Liver (tissue), 8 donors: ENCODE measurements at regions not wholly inside any gene's neighbourhood (a gene's known extent, or its start where the extent isn't known, plus 50 kb on each side); places are given as distances from the start of the nearest gene placed in this dataset.

Experiments used
- DNase-seq: peaks from one replicate; pipeline ENCODE4 v3.0.0-alpha.2; 2017; ENCODE audit warnings: low spot score
- H3K27ac ChIP-seq, 2 donors: one replicate each; pipeline ENCODE4 v1.7.0; 2013; ENCODE audit warnings: inconsistent platforms in 2 of 2, low read length in 2 of 2, control low read depth in 1 of 2, low read depth in 1 of 2, mild to moderate bottlenecking in 1 of 2
- H3K27me3 ChIP-seq, 4 donors: one replicate each; pipeline versions ENCODE4 v1.6.1 to v1.7.0; 2013; ENCODE audit warnings: low read length in 3 of 4, inconsistent platforms in 1 of 4, mild to moderate bottlenecking in 1 of 4, moderate library complexity in 1 of 4; ENCODE audit not compliant: control insufficient read depth in 4 of 4, insufficient read depth in 4 of 4
- H3K36me3 ChIP-seq, 4 donors: one replicate each; pipeline versions ENCODE4 v1.6.1 to v1.7.0; 2013; ENCODE audit warnings: low read length in 3 of 4, mild to moderate bottlenecking in 3 of 4, low read depth in 1 of 4, moderate library complexity in 1 of 4; ENCODE audit not compliant: control insufficient read depth in 4 of 4, insufficient read depth in 3 of 4
- H3K4me1 ChIP-seq, 4 donors: one replicate each; pipeline versions ENCODE4 v1.6.1 to v1.7.0; 2013; ENCODE audit warnings: low read length in 3 of 4, mild to moderate bottlenecking in 3 of 4, moderate library complexity in 1 of 4; ENCODE audit not compliant: control insufficient read depth in 4 of 4, insufficient read depth in 4 of 4
- H3K4me3 ChIP-seq, 3 donors: one replicate each; pipeline versions ENCODE4 v1.6.1 to v1.7.0; 2013; ENCODE audit warnings: low read length in 3 of 3, control low read depth in 1 of 3, low read depth in 1 of 3, mild to moderate bottlenecking in 1 of 3
- H3K9ac ChIP-seq, 2 donors: one replicate each; pipeline ENCODE4 v1.7.0; 2013; ENCODE audit warnings: low read length in 2 of 2, mild to moderate bottlenecking in 2 of 2, moderate library complexity in 2 of 2, control low read depth in 1 of 2, low read depth in 1 of 2
- H3K9me3 ChIP-seq, 4 donors: one replicate each; pipeline versions ENCODE4 v1.6.1 to v1.7.0; 2013; ENCODE audit warnings: low read length in 3 of 4; ENCODE audit not compliant: control insufficient read depth in 4 of 4
- ATF3 ChIP-seq: IDR thresholded peaks from 2 replicates; pipeline ENCODE4 v1.6.1; 2016; ENCODE audit warnings: antibody characterized with exemption
- EGR1 ChIP-seq, 2 donors: IDR thresholded peaks; 2 replicates each; pipeline ENCODE4 v1.6.1; 2016 to 2018; ENCODE audit warnings: antibody characterized with exemption in 2 of 2, low read depth in 2 of 2
- FOXA1 ChIP-seq: IDR thresholded peaks from 2 replicates; pipeline ENCODE4 v1.6.1; 2016; ENCODE audit warnings: antibody characterized with exemption
- FOXA2 ChIP-seq: IDR thresholded peaks from 2 replicates; pipeline ENCODE4 v1.6.1; 2016; ENCODE audit warnings: antibody characterized with exemption
- GABPA ChIP-seq, 2 donors: IDR thresholded peaks in 1 of 2; conservative IDR thresholded peaks in 1 of 2; 2 replicates each; pipeline ENCODE4 v1.6.1; 2016; ENCODE audit warnings: antibody characterized with exemption in 2 of 2, mild to moderate bottlenecking in 1 of 2, moderate library complexity in 1 of 2
- HNF4A ChIP-seq, 2 donors: conservative IDR thresholded peaks; 2 replicates each; pipeline ENCODE4 v1.6.1; 2016; ENCODE audit warnings: antibody characterized with exemption in 2 of 2, mild to moderate bottlenecking in 2 of 2
- HNF4G ChIP-seq: IDR thresholded peaks from 2 replicates; pipeline ENCODE4 v1.6.1; 2016; ENCODE audit warnings: antibody characterized with exemption
- JUND ChIP-seq, 2 donors: IDR thresholded peaks; 2 replicates each; pipeline ENCODE4 v1.6.1; 2016; ENCODE audit warnings: antibody characterized with exemption in 2 of 2
- MAX ChIP-seq: IDR thresholded peaks from 2 replicates; pipeline ENCODE4 v1.6.1; 2016; ENCODE audit warnings: antibody characterized with exemption
- NR2F2 ChIP-seq: IDR thresholded peaks from 2 replicates; pipeline ENCODE4 v1.6.1; 2016; ENCODE audit warnings: antibody characterized with exemption
- RAD21 ChIP-seq, 2 donors: IDR thresholded peaks; 2 replicates each; pipeline ENCODE4 v1.6.1; 2016; ENCODE audit warnings: antibody characterized with exemption in 2 of 2, mild to moderate bottlenecking in 2 of 2
- REST ChIP-seq: IDR thresholded peaks from 2 replicates; pipeline ENCODE4 v1.6.1; 2016; ENCODE audit warnings: antibody characterized with exemption, mild to moderate bottlenecking
- RXRA ChIP-seq, 2 donors: IDR thresholded peaks; 2 replicates each; pipeline ENCODE4 v1.6.1; 2017 to 2018; ENCODE audit warnings: antibody characterized with exemption in 2 of 2, mild to moderate bottlenecking in 1 of 2
- SP1 ChIP-seq: IDR thresholded peaks from 2 replicates; pipeline ENCODE4 v1.6.1; 2018; ENCODE audit warnings: antibody characterized with exemption, mild to moderate bottlenecking
- TAF1 ChIP-seq: conservative IDR thresholded peaks from 2 replicates; pipeline ENCODE4 v1.6.1; 2016; ENCODE audit warnings: antibody characterized with exemption, mild to moderate bottlenecking
- YY1 ChIP-seq: IDR thresholded peaks from 2 replicates; pipeline ENCODE4 v1.6.1; 2016; ENCODE audit warnings: antibody characterized with exemption, mild to moderate bottlenecking
- ZBTB33 ChIP-seq: IDR thresholded peaks from 2 replicates; pipeline ENCODE4 v1.6.1; 2016; ENCODE audit warnings: antibody characterized with exemption
- WGBS: extraction: QIAGEN DNeasy Blood & Tissue Kit; methylation state at CpG from one replicate; pipeline ENCODE4 v1.1.7; 2013; 5-methylcytosine and 5-hydroxymethylcytosine counted together
- TF ChIP-seq, protein P1 (sequence below): fragments of 150-350 bp; IDR thresholded peaks from 2 replicates; pipeline ENCODE4 v1.5.1; 2017; ENCODE audit warnings: improper control_type of control experiment, low read depth, low read length; ENCODE audit not compliant: missing input control
- donor health status: healthy.
- donor health status: healthy.
- donor health status: healthy.
- donor health status: healthy.
- donor health status: healthy.

GRCh38 chr4:169841776-169842175 is 84.0 kb upstream of the HPF1 start:
- Histone ChIP-seq H3K4me1 (no peaks in the 10 kb centered on the region), H3K27ac (no peak overlapping the region), H3K36me3 (no peaks in the 10 kb centered on the region), H3K4me3 (no peak overlapping the region), H3K9me3 (no peaks in the 10 kb centered on the region), H3K9ac (no peak overlapping the region), H3K27me3 (peaks cover 0 to 4% (median 0%) of the 10 kb centered on the region in 4 donors)
- DNase-seq = no peak
- TF ChIP-seq HNF4G (no peak), REST (no peak), FOXA2 (no peak), SP1 (no peak), TAF1 (no peak), NR2F2 (no peak), ATF3 (no peak), JUND (IDR thresholded peaks at IDR 0.05) (no peak), ZBTB33 (no peak), YY1 (no peak), FOXA1 (no peak), EGR1 (IDR thresholded peaks at IDR 0.05; ENCODE audit: low read depth in 2 of 2) (no peak), RAD21 (IDR thresholded peaks at IDR 0.05) (no peak), GABPA (IDR thresholded peaks at IDR 0.05 in 1 of 2, conservative IDR thresholded peaks at IDR 0.05 in 1 of 2) (no peak), MAX (no peak), RXRA (IDR thresholded peaks at IDR 0.05) (no peak), HNF4A (conservative IDR thresholded peaks at IDR 0.05) (no peak)
- TF ChIP-seq, protein P1, sequence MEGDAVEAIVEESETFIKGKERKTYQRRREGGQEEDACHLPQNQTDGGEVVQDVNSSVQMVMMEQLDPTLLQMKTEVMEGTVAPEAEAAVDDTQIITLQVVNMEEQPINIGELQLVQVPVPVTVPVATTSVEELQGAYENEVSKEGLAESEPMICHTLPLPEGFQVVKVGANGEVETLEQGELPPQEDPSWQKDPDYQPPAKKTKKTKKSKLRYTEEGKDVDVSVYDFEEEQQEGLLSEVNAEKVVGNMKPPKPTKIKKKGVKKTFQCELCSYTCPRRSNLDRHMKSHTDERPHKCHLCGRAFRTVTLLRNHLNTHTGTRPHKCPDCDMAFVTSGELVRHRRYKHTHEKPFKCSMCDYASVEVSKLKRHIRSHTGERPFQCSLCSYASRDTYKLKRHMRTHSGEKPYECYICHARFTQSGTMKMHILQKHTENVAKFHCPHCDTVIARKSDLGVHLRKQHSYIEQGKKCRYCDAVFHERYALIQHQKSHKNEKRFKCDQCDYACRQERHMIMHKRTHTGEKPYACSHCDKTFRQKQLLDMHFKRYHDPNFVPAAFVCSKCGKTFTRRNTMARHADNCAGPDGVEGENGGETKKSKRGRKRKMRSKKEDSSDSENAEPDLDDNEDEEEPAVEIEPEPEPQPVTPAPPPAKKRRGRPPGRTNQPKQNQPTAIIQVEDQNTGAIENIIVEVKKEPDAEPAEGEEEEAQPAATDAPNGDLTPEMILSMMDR = no peak
- 87% methylated on average over 3 of the region's 3 CpGs for WGBS

DNA sequence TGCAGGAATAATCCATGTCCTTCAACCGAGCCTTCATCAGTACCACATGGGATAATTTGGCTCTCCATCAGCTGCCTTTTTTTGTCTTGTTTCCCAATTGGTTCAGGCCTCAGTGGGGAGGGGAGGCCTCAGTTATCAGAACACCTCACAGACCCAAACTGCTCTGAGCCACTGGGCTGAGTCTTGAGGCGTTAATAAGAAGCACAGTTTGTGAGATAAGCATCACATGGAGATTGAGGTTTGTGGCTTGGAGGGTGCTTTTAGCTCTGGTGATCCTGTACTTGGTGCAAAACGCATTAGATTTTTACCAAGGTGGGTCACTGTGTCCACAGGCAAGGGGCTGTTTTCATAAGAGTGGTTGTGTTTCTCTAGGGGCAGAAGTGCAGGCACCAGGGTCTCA is 82.8 kb upstream of the HPF1 start:
- no peak for DNase-seq
- 44% methylated on average over 3 of the region's 3 CpGs for WGBS
- H3K4me3 ChIP-seq = no peak overlapping the region
- no peak overlapping the region for H3K9ac ChIP-seq
- H3K4me1 ChIP-seq = no peaks in the 10 kb centered on the region
- H3K36me3 ChIP-seq = no peaks in the 10 kb centered on the region
- H3K27ac ChIP-seq = no peak overlapping the region
- H3K9me3 ChIP-seq = no peaks in the 10 kb centered on the region
- H3K27me3 ChIP-seq = peaks cover 0 to 4% (median 0%) of the 10 kb centered on the region in 4 donors
- TF ChIP-seq, protein P1 = no peak
- TF ChIP-seq ATF3 = no peak
- TF ChIP-seq RAD21 (IDR thresholded peaks at IDR 0.05) = no peak
- TF ChIP-seq REST = no peak
